ENCODE measurements at regions not wholly inside any gene's neighbourhood (a gene's known extent, or its start where the extent isn't known, plus 50 kb on each side); places are given as distances from the start of the nearest gene placed in this dataset.

- Histone ChIP-seq H3K4me3 (ENCODE audit: insufficient read depth, low read depth, low read length) (no peak overlapping the region), H3K36me3 (ENCODE audit: insufficient read depth, low read length) (no peaks in the 10 kb centered on the region), H4K20me1 (ENCODE audit: insufficient read depth, low read length) (no peaks in the 10 kb centered on the region), H3K79me2 (ENCODE audit: insufficient read depth, low read length) (no peaks in the 10 kb centered on the region), H2AFZ (ENCODE audit: low read depth, low read length) (no peak overlapping the region), H3K9me3 (ENCODE audit: insufficient read depth, low read depth, low read length) (no peaks in the 10 kb centered on the region), H3K4me2 (ENCODE audit: low read length) (no peak overlapping the region), H3K9ac (ENCODE audit: low read length) (no peak overlapping the region), H3K27ac (ENCODE audit: low read depth, low read length) (no peak overlapping the region), H3K27me3 (ENCODE audit: insufficient read depth, low read length) (no peaks in the 10 kb centered on the region), H3K4me1 (ENCODE audit: insufficient read depth, low read length) (no peaks in the 10 kb centered on the region)
- peaks cover 10% of the 10 kb centered on the region for H3K4me1 Mint-ChIP-seq (ENCODE audit: low read depth, unreplicated experiment)
- no peak overlapping the region for H3K4me3 Mint-ChIP-seq (ENCODE audit: unreplicated experiment)
- DNase-seq (ENCODE audit: low read depth), result peak; percentile 28
- TF ChIP-seq EZH2 (IDR thresholded peaks at IDR 0.05; ENCODE audit: insufficient read depth, low read length), result no peak
- TF ChIP-seq, protein P1, sequence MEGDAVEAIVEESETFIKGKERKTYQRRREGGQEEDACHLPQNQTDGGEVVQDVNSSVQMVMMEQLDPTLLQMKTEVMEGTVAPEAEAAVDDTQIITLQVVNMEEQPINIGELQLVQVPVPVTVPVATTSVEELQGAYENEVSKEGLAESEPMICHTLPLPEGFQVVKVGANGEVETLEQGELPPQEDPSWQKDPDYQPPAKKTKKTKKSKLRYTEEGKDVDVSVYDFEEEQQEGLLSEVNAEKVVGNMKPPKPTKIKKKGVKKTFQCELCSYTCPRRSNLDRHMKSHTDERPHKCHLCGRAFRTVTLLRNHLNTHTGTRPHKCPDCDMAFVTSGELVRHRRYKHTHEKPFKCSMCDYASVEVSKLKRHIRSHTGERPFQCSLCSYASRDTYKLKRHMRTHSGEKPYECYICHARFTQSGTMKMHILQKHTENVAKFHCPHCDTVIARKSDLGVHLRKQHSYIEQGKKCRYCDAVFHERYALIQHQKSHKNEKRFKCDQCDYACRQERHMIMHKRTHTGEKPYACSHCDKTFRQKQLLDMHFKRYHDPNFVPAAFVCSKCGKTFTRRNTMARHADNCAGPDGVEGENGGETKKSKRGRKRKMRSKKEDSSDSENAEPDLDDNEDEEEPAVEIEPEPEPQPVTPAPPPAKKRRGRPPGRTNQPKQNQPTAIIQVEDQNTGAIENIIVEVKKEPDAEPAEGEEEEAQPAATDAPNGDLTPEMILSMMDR (IDR thresholded peaks at IDR 0.05; ENCODE audit: insufficient read depth, low read depth, low read length), result no peak
- H3K36me3 Mint-ChIP-seq (ENCODE audit: low read depth, unreplicated experiment), result no peaks in the 10 kb centered on the region
- FAIRE-seq, result peak; percentile 70
- H3K9me3 Mint-ChIP-seq (ENCODE audit: unreplicated experiment), result peaks cover 1% of the 10 kb centered on the region
- no peaks in the 10 kb centered on the region for H3K27me3 Mint-ChIP-seq (ENCODE audit: low read depth, unreplicated experiment)
- no peak overlapping the region for H3K27ac Mint-ChIP-seq (ENCODE audit: unreplicated experiment)
Observed at GRCh38 chrX:3250966-3251365, 95.5 kb downstream of the MXRA5 start.

- peaks cover 6% of the 10 kb centered on the region for H3K4me1 ChIP-seq (ENCODE audit: insufficient read depth, low read length)
- FAIRE-seq, result peak; percentile 100
- peaks cover 6% of the 10 kb centered on the region for H3K9me3 Mint-ChIP-seq (ENCODE audit: unreplicated experiment)
- no peak for TF ChIP-seq EZH2 (IDR thresholded peaks at IDR 0.05; ENCODE audit: insufficient read depth, low read length)
- TF ChIP-seq, protein P1 (IDR thresholded peaks at IDR 0.05; ENCODE audit: insufficient read depth, low read depth, low read length), result no peak
- peak overlapping the region; percentile 47 for H3K9ac ChIP-seq (ENCODE audit: low read length)
- H4K20me1 ChIP-seq (ENCODE audit: insufficient read depth, low read length), result no peaks in the 10 kb centered on the region
- no peaks in the 10 kb centered on the region for H3K27me3 ChIP-seq (ENCODE audit: insufficient read depth, low read length)
- H2AFZ ChIP-seq (ENCODE audit: low read depth, low read length), result no peak overlapping the region
- no peaks in the 10 kb centered on the region for H3K9me3 ChIP-seq (ENCODE audit: insufficient read depth, low read depth, low read length)
- no peaks in the 10 kb centered on the region for H3K36me3 Mint-ChIP-seq (ENCODE audit: low read depth, unreplicated experiment)
- H3K36me3 ChIP-seq (ENCODE audit: insufficient read depth, low read length), result no peaks in the 10 kb centered on the region
- H3K27ac ChIP-seq (ENCODE audit: low read depth, low read length), result peak overlapping the region; percentile 81
- H3K4me1 Mint-ChIP-seq (ENCODE audit: low read depth, unreplicated experiment), result peaks cover 9% of the 10 kb centered on the region
- DNase-seq (ENCODE audit: low read depth), result no peak
- peak overlapping the region; percentile 66 for H3K27ac Mint-ChIP-seq (ENCODE audit: unreplicated experiment)
- H3K27me3 Mint-ChIP-seq (ENCODE audit: low read depth, unreplicated experiment), result no peaks in the 10 kb centered on the region
- no peak overlapping the region for H3K4me3 ChIP-seq (ENCODE audit: insufficient read depth, low read depth, low read length)
- H3K79me2 ChIP-seq (ENCODE audit: insufficient read depth, low read length), result no peaks in the 10 kb centered on the region
- H3K4me3 Mint-ChIP-seq (ENCODE audit: unreplicated experiment), result no peak overlapping the region
- H3K4me2 ChIP-seq (ENCODE audit: low read length), result peak overlapping the region; percentile 85
Observed at GRCh38 chrX:3244955-3245354, 101.5 kb downstream of the MXRA5 start.

DNA sequence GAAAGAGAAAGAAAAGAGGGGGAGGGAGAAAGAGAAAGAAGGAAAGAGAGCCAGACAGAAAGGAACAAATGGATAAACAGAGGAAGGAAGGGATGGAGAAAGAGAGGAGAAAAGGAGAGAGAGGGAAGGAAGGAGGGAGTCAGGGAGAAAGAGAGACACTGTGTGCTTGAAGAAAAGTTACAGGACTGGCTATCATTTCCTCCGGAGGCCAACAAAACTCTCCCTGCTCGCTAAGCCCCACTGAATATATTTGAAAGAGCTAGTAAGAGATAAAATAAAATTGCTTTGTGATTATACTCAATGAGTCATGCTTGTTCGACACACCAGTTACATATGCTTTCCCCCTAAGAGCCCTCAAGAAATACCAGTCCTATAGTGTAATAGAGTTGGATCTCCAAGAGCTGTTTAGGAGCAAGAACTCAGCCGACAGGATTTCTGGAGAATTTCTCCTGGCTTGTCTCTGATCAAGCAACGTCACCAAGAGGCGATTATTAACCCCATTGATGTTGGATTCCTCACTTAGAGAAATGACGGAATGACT is 102.2 kb downstream of the MXRA5 start:
- DNase-seq (ENCODE audit: low read depth) (peak; percentile 93), FAIRE-seq (peak; percentile 100)
- H2AFZ ChIP-seq (ENCODE audit: low read depth, low read length), result no peak overlapping the region
- peak overlapping the region; percentile 85 for H3K4me2 ChIP-seq (ENCODE audit: low read length)
- Mint-ChIP-seq H3K27ac (ENCODE audit: unreplicated experiment) (peak overlapping the region; percentile 85), H3K4me3 (ENCODE audit: unreplicated experiment) (no peak overlapping the region), H3K9me3 (ENCODE audit: unreplicated experiment) (peaks cover 5% of the 10 kb centered on the region), H3K4me1 (ENCODE audit: low read depth, unreplicated experiment) (peaks cover 9% of the 10 kb centered on the region), H3K27me3 (ENCODE audit: low read depth, unreplicated experiment) (no peaks in the 10 kb centered on the region), H3K36me3 (ENCODE audit: low read depth, unreplicated experiment) (no peaks in the 10 kb centered on the region)
- H3K9me3 ChIP-seq (ENCODE audit: insufficient read depth, low read depth, low read length), result no peaks in the 10 kb centered on the region
- H3K79me2 ChIP-seq (ENCODE audit: insufficient read depth, low read length), result no peaks in the 10 kb centered on the region
- no peaks in the 10 kb centered on the region for H3K36me3 ChIP-seq (ENCODE audit: insufficient read depth, low read length)
- H3K9ac ChIP-seq (ENCODE audit: low read length), result peak overlapping the region; percentile 82
- no peaks in the 10 kb centered on the region for H4K20me1 ChIP-seq (ENCODE audit: insufficient read depth, low read length)
- peaks cover 6% of the 10 kb centered on the region for H3K4me1 ChIP-seq (ENCODE audit: insufficient read depth, low read length)
- H3K4me3 ChIP-seq (ENCODE audit: insufficient read depth, low read depth, low read length), result no peak overlapping the region
- TF ChIP-seq EZH2 (IDR thresholded peaks at IDR 0.05; ENCODE audit: insufficient read depth, low read length), result no peak
- TF ChIP-seq, protein P1 (IDR thresholded peaks at IDR 0.05; ENCODE audit: insufficient read depth, low read depth, low read length), result no peak
- no peaks in the 10 kb centered on the region for H3K27me3 ChIP-seq (ENCODE audit: insufficient read depth, low read length)
- H3K27ac ChIP-seq (ENCODE audit: low read depth, low read length), result peak overlapping the region; percentile 81

Data from astrocyte (in vitro differentiated cells and primary cell).